Esophagus muscularis mucosa (tissue), 4 donors: ENCODE measurements at regions not wholly inside any gene's neighbourhood (a gene's known extent, or its start where the extent isn't known, plus 50 kb on each side); places are given as distances from the start of the nearest gene placed in this dataset.

Source experiments
- DNase-seq: peaks from one replicate; pipeline ENCODE4 v3.0.0-alpha.2; 2017; ENCODE audit errors: extremely low spot score
- H3K27ac ChIP-seq, 4 donors: fragments of 200-600 bp; sonication (generic); replicated peaks in 1 of 4; 1 replicate in 3 of 4; 2 replicates in 1 of 4; pipeline ENCODE4 v1.5.1; 2016 to 2019; ENCODE audit warnings: mild to moderate bottlenecking in 1 of 4
- H3K27me3 ChIP-seq, 4 donors: fragments of 200-600 bp; sonication (generic); one replicate each; pipeline versions ENCODE4 v1.5.1 to v1.6.0; 2016 to 2019
- H3K36me3 ChIP-seq, 4 donors: fragments of 200-600 bp; sonication (generic); one replicate each; pipeline ENCODE4 v1.5.1; 2016 to 2019
- H3K4me1 ChIP-seq, 4 donors: fragments of 200-600 bp; sonication (generic); one replicate each; pipeline ENCODE4 v1.5.1; 2016 to 2019
- H3K4me3 ChIP-seq, 4 donors: fragments of 200-600 bp; sonication (generic); 1 replicate in 2 of 4; 2 replicates in 2 of 4; pipeline ENCODE4 v1.5.1; 2016 to 2019; ENCODE audit warnings: mild to moderate bottlenecking in 4 of 4, moderate library complexity in 1 of 4
- H3K9me3 ChIP-seq, 4 donors: fragments of 200-600 bp; sonication (generic); 1 replicate in 3 of 4; 2 replicates in 1 of 4; pipeline ENCODE4 v1.5.1; 2016 to 2019
- CTCF ChIP-seq, 3 experiments: fragments of 200-600 bp in 2 of 3; fragments of 450-650 bp in 1 of 3; sonication (generic) in 2 of 3; IDR thresholded peaks; one replicate each; pipeline ENCODE4 v1.5.1; 2017 to 2019; ENCODE audit warnings: antibody characterized with exemption in 3 of 3, mild to moderate bottlenecking in 2 of 3, moderate library complexity in 1 of 3
- EP300 ChIP-seq: sonication (generic); formaldehyde crosslinking; IDR thresholded peaks from one replicate; pipeline ENCODE4 v1.6.1; 2017; ENCODE audit warnings: antibody characterized with exemption
- POLR2A ChIP-seq: fragments of 450-650 bp; IDR thresholded peaks from one replicate; pipeline ENCODE4 v1.6.1; 2017; ENCODE audit warnings: antibody characterized with exemption, moderate library complexity, mild to moderate bottlenecking, low read depth
- POLR2AphosphoS5 ChIP-seq, 2 donors: sonication (generic); formaldehyde crosslinking; IDR thresholded peaks; one replicate each; pipeline ENCODE4 v1.6.1; 2017; ENCODE audit warnings: antibody characterized with exemption in 2 of 2
- whole genome bisulfite sequencing: methylation state at CpG from one replicate; pipeline ENCODE4 v1.1.5; 2018; 5-methylcytosine and 5-hydroxymethylcytosine counted together
- intact Hi-C: fragments of 100-400 bp; cut with DNase I; formaldehyde crosslinking; loops from one replicate; pipeline ENCODE4 v1.15.1; 2023

DNA sequence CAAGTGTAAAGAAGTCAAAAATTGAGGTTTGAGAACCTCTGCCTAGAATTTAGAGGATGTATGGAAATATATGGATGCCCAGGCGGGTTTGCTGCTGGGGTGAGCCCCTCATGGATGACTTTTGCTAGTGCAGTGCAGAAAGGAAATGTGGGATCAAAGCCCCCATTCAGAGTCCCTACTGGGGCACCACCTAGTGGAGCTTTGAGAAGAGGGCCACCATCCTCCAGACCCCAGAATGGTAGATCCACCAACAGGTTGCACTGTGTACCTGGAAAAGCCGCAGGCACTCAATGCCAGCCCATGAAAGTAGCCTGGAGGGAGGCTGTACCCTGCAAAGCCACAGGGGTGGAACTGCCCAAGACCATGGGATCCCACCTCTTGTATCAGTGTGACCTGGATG, 330.7 kb upstream of the DPYD start:
- intact Hi-C loops = no loop called here
- TF ChIP-seq EP300 (no peak), POLR2AphosphoS5 (IDR thresholded peaks at IDR 0.05) (no peak), POLR2A (no peak), CTCF (IDR thresholded peaks at IDR 0.05) (no peak)
- Histone ChIP-seq H3K27ac (no peak overlapping the region), H3K9me3 (peaks cover 0 to 6% (median 0%) of the 10 kb centered on the region in 4 donors), H3K4me3 (no peak overlapping the region), H3K36me3 (no peaks in the 10 kb centered on the region), H3K27me3 (no peaks in the 10 kb centered on the region), H3K4me1 (no peaks in the 10 kb centered on the region)
- 81% methylated on average over 2 of the region's 2 CpGs for WGBS
- DNase-seq = no peak

DNA sequence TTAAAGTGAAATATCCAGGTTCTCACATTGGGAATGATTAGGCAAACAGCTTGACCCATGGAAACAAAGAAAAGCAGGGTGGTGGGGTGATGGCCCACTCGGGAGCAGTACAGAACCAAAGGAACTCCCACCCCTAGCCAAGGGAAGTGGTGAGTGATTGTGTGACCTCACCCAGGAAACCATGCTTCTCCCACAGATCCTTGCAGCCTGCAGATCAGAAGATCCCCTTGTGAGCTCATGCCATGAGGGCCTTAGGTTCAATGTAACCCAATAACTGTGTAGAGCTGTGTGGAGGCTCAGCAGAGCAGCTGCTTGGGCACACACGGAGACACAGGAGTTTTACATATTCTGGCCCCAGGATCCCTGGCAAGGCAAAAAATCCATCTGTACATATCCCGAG, 311.8 kb upstream of the DPYD start:
- no peak overlapping the region for H3K27ac ChIP-seq
- no peaks in the 10 kb centered on the region for H3K4me1 ChIP-seq
- peaks cover 0 to 33% (median 8%) of the 10 kb centered on the region in 4 donors for H3K9me3 ChIP-seq
- intact Hi-C loops = no loop called here
- no peak overlapping the region for H3K4me3 ChIP-seq
- no peaks in the 10 kb centered on the region for H3K36me3 ChIP-seq
- no peak for TF ChIP-seq EP300
- no peak for TF ChIP-seq POLR2A
- no peak for TF ChIP-seq CTCF (IDR thresholded peaks at IDR 0.05)
- no peak for TF ChIP-seq POLR2AphosphoS5 (IDR thresholded peaks at IDR 0.05)
- WGBS = 67% methylated on average over 1 of the region's 3 CpGs
- no peaks in the 10 kb centered on the region for H3K27me3 ChIP-seq
- DNase-seq = no peak

- 90% methylated on average over 1 of the region's 1 CpG for WGBS
- no peaks in the 10 kb centered on the region for H3K9me3 ChIP-seq
- DNase-seq = no peak
- intact Hi-C loops = no loop called here
- H3K36me3 ChIP-seq = no peaks in the 10 kb centered on the region
- TF ChIP-seq POLR2A = no peak
- TF ChIP-seq EP300 = no peak
- no peak overlapping the region for H3K4me3 ChIP-seq
- no peak overlapping the region for H3K27ac ChIP-seq
- H3K27me3 ChIP-seq = no peaks in the 10 kb centered on the region
- no peaks in the 10 kb centered on the region for H3K4me1 ChIP-seq
Observed at GRCh38 chr1:98222706-98223105, 301.9 kb upstream of the DPYD start.

GRCh38 chr1:98221923-98222322, 301.1 kb upstream of the DPYD start:
- Histone ChIP-seq H3K36me3 (no peaks in the 10 kb centered on the region), H3K27me3 (no peaks in the 10 kb centered on the region), H3K4me3 (no peak overlapping the region), H3K9me3 (no peaks in the 10 kb centered on the region), H3K4me1 (no peaks in the 10 kb centered on the region), H3K27ac (no peak overlapping the region)
- TF ChIP-seq CTCF (IDR thresholded peaks at IDR 0.05) (no peak), POLR2A (no peak), EP300 (no peak), POLR2AphosphoS5 (IDR thresholded peaks at IDR 0.05) (no peak)
- WGBS = 69% methylated on average over 3 of the region's 3 CpGs
- intact Hi-C loops = no loop called here
- no peak for DNase-seq

DNA sequence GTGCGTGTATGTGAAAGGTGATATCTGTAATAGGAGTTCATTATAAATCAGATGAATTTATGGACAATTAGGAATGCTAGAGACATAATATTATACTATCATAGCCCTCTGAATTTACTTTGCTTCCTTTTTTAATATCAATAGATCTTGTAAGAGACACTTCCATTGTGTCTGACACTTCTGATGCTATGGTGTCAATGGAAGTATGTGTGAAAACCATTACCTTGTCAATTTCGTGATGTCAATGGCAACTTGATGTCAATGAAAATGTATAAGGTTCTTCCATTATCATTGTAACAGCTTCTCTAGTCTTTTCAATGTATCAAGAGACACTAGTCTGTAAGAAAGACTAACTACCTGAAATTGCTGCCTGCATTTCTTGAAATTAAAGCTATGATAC, 296.8 kb upstream of the DPYD start:
- Histone ChIP-seq H3K27me3 (no peaks in the 10 kb centered on the region), H3K4me1 (no peaks in the 10 kb centered on the region), H3K36me3 (no peaks in the 10 kb centered on the region), H3K27ac (no peak overlapping the region), H3K4me3 (no peak overlapping the region), H3K9me3 (no peaks in the 10 kb centered on the region)
- intact Hi-C loops = no loop called here
- no peak for TF ChIP-seq POLR2AphosphoS5 (IDR thresholded peaks at IDR 0.05)
- no peak for TF ChIP-seq POLR2A
- no peak for TF ChIP-seq CTCF (IDR thresholded peaks at IDR 0.05)
- TF ChIP-seq EP300 = no peak
- DNase-seq = no peak
- WGBS = 44% methylated on average over 2 of the region's 2 CpGs
